Epithelial cell of esophagus (primary cell): ENCODE measurements at regions not wholly inside any gene's neighbourhood (a gene's known extent, or its start where the extent isn't known, plus 50 kb on each side); places are given as distances from the start of the nearest gene placed in this dataset.

Experiments used
- DNase-seq: peaks from one replicate; pipeline ENCODE4 v3.0.0; 2010; ENCODE audit warnings: low read depth
- H3K4me3 ChIP-seq: 2 replicates; pipeline ENCODE4 v1.5.1; 2011; ENCODE audit warnings: mild to moderate bottlenecking, low read length, control low read depth
- TF ChIP-seq, protein P1 (sequence below): IDR thresholded peaks from 2 replicates; pipeline ENCODE4 v1.5.1; 2011; ENCODE audit warnings: low read depth, mild to moderate bottlenecking, low read length, control low read depth, inconsistent platforms; ENCODE audit not compliant: insufficient read depth; ENCODE audit errors: missing control alignments

DNA sequence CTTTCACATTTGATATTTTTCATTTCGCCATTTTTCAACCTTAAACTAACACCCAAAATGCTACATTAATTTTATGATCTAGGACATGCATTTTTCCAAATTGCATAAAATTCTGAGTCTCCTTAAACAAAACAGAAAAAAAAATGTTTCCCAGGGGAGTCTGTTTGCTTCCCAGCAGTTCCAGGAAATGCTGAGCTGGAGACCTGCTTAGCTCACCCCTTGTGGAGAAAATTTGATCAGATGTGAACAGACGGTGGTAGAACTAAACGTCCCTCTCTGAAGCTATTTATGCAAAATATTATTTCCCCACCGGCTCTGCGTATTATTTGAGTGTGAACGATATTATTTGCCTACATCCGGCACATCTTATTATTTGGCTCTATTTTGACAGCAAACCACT is 74.9 kb upstream of the AGAP1 start:
- no peak for DNase-seq
- H3K4me3 ChIP-seq, result no peak overlapping the region
- TF ChIP-seq, protein P1, sequence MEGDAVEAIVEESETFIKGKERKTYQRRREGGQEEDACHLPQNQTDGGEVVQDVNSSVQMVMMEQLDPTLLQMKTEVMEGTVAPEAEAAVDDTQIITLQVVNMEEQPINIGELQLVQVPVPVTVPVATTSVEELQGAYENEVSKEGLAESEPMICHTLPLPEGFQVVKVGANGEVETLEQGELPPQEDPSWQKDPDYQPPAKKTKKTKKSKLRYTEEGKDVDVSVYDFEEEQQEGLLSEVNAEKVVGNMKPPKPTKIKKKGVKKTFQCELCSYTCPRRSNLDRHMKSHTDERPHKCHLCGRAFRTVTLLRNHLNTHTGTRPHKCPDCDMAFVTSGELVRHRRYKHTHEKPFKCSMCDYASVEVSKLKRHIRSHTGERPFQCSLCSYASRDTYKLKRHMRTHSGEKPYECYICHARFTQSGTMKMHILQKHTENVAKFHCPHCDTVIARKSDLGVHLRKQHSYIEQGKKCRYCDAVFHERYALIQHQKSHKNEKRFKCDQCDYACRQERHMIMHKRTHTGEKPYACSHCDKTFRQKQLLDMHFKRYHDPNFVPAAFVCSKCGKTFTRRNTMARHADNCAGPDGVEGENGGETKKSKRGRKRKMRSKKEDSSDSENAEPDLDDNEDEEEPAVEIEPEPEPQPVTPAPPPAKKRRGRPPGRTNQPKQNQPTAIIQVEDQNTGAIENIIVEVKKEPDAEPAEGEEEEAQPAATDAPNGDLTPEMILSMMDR, result no peak

DNA sequence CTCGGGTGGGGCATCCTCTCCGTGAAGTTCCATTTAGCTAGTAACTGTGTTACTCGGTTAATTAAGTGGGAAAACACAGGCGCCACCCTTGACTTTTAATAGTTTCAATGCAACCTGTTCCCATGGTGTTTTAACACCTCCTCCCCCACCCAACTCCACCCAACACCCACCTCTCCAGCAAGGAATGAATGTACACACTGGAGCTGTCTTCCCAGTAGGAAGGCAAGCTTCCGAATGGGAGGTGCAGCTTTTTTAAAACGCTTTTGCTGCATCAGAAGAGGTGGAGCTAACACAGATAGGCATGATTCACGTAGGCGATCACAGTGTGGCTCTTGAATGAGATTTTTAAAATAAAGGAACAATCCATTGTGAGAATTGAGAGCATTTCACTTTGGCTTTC is 73.8 kb upstream of the AGAP1 start:
- TF ChIP-seq, protein P1, result no peak
- H3K4me3 ChIP-seq, result no peak overlapping the region
- DNase-seq, result no peak

DNA sequence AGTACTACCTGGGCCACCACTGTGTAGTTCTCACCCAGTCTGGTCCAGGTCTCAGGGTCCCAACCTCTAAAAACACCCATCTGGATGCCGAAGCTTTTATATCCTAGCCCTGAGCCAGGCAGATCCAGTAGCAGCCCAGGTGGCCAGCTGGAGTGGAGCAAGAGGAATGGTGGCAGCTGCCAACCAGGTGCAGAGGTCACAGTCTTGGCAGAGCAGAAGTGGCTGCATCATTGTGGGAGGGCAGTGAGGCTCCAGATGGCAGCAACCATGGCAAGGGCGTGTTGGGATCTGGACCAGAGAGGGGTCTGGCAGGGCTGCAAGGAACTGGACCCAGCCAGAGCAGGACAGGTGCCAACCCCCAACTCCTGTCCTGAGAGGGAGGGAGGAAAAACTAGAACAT is 72.2 kb upstream of the AGAP1 start:
- TF ChIP-seq, protein P1, result no peak
- no peak for DNase-seq
- no peak overlapping the region for H3K4me3 ChIP-seq

DNA sequence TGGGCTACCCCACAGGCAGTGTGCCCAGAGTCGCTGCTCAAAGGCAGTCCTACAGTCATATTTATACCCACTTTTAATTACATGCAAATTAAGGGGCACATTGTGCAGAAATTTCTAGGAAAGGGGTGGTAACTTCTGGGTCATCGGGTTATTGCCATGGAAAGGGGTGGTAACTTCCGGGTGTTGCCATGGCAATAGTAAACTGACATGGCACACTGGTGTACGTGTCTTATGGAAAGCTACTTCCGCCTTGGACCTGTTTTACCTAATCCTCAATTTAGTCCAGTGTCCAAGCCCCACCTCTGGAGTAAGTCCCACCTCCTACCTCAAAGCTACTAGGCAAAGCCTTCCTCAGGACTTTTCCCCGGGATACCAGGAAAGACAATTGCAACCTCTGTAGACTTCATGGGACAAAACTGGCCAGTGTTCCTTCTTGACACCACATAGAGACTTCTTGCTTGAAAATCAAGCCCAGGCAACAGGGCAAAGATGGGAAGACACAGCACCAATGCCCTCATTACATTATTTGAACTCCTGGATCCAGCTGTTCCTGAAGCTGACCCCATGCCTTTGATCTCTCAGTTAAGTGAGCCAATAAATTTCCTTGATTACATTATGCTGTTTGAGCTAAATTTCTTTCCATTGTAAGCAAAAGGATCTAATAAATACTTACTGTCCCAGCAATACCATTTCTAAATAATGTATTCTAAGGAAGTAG is 63.3 kb upstream of the AGAP1 start:
- DNase-seq, result no peak
- TF ChIP-seq, protein P1, result no peak
- H3K4me3 ChIP-seq, result no peak overlapping the region

DNA sequence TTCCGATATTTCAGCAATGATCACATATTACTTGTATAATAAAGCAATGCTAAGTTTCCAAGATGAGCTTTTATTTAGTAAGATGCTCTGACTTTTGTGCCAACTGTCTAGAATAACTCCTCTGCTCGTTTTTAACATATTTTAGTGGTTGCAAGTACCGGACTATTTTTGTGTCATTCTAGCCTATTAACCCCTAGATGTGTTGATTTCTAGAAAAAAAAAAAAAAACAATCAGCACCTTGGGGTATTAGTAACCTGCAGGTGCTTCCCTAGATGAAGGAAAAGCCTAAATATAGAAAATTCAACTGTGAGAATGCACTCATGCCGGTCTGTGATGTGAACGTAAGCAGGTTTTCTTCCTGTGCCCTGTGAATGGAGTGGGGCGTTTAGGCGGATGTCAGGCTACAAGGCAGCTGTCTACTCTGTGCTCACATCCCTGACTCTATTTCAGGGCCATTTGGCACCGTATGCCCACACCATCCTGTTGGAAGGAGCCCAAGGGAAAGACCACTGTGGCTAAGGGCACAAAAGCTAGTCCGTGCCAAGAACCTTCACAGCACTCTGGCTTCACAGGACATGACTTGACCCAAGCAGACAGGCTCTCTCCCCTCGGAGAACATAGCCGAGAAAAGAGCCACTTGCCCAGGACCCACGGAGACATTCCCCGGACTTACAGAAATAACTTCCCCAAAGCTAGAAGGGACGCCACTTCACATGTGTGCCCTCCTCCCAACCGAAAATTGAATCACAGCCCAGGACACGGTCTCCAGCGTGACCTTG is 60.9 kb upstream of the AGAP1 start:
- no peak overlapping the region for H3K4me3 ChIP-seq
- no peak for DNase-seq
- TF ChIP-seq, protein P1, result no peak

DNA sequence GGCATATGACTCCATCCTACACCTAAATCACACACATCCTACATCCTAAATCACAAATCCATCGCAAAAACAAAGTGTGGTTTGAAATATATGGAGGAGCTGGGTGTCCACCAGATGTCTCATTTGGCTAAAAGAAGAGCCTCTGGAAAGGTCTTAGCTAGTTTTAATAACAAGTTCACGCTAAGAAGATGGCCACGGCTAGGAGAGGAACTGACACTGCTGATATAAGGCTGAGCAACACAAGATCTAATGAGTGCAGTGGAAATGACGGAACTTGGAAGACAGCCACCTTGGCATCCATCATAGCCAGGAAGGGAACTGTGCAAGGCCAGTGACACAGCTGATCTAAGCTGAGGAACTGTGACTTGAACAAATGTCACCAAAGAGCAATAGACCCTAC is 60.0 kb upstream of the AGAP1 start:
- TF ChIP-seq, protein P1, result no peak
- no peak overlapping the region for H3K4me3 ChIP-seq
- DNase-seq, result no peak
